Adrenal gland (tissue), 9 donors: ENCODE measurements at regions not wholly inside any gene's neighbourhood (a gene's known extent, or its start where the extent isn't known, plus 50 kb on each side); places are given as distances from the start of the nearest gene placed in this dataset.

Experiments used
- DNase-seq, 7 donors: peaks; one replicate each; pipeline ENCODE4 v3.0.0-alpha.2; 2019 to 2020
- H3K27ac ChIP-seq, 5 donors: fragments of 200-600 bp; sonication (generic) in 4 of 5; 1 replicate in 3 of 5; 2 replicates in 2 of 5; pipeline versions ENCODE4 v1.5.1 to v1.8.0; 2016 to 2020; ENCODE audit warnings: mild to moderate bottlenecking in 1 of 5
- H3K27me3 ChIP-seq: fragments of 200-600 bp; 2 replicates; pipeline ENCODE4 v1.8.0; 2021
- H3K36me3 ChIP-seq, 2 donors: fragments of 200-600 bp; replicated peaks in 1 of 2; 1 replicate in 1 of 2; 2 replicates in 1 of 2; pipeline versions ENCODE4 v1.5.1 to v1.8.0; 2018 to 2022
- H3K4me1 ChIP-seq, 2 donors: fragments of 200-600 bp; replicated peaks in 1 of 2; 1 replicate in 1 of 2; 2 replicates in 1 of 2; pipeline versions ENCODE4 v1.5.1 to v1.8.0; 2018 to 2021
- H3K4me3 ChIP-seq, 4 donors: fragments of 200-600 bp; sonication (generic) in 3 of 4; one replicate each; pipeline ENCODE4 v1.5.1; 2016 to 2018
- H3K9me3 ChIP-seq, 3 donors: fragments of 200-600 bp; sonication (generic) in 1 of 3; replicated peaks in 1 of 3; 1 replicate in 2 of 3; 2 replicates in 1 of 3; pipeline versions ENCODE4 v1.5.1 to v1.8.0; 2016 to 2021
- CTCF ChIP-seq, 6 experiments: fragments of 450-650 bp in 4 of 6; fragments of 200-600 bp in 2 of 6; sonication (generic) in 1 of 6; IDR thresholded peaks; 1 replicate in 5 of 6; 2 replicates in 1 of 6; pipeline versions ENCODE4 v1.5.1 to v1.8.0; 2016 to 2021; ENCODE audit warnings: antibody characterized with exemption in 6 of 6, mild to moderate bottlenecking in 2 of 6, moderate library complexity in 1 of 6
- POLR2A ChIP-seq, 2 donors: fragments of 450-650 bp; IDR thresholded peaks; one replicate each; pipeline ENCODE4 v1.6.1; 2017; ENCODE audit warnings: antibody characterized with exemption in 2 of 2, mild to moderate bottlenecking in 2 of 2, moderate library complexity in 1 of 2
- WGBS, 4 donors: extraction: QIAGEN DNeasy Blood & Tissue Kit in 2 of 4; methylation state at CpG; one replicate each; pipeline versions ENCODE4 v1.1.5 to v1.1.7; 2013 to 2017; 5-methylcytosine and 5-hydroxymethylcytosine counted together
- intact Hi-C, 2 donors: fragments of 100-400 bp; cut with DNase I; formaldehyde crosslinking; loops; one replicate each; pipeline versions ENCODE4 v1.14.1 to v1.15.0; 2022 to 2023
- donor health status: healthy with polysubstance abuse.
- donor health status: Bipolar disorder and iron deficiency.
- donor health status: DM: yes; HTN: yes; CAD: no.
- donor health status: DM: no; HTN: no; CAD: no.
- donor health status: DM: no; HTN: no; CAD: no.

DNA sequence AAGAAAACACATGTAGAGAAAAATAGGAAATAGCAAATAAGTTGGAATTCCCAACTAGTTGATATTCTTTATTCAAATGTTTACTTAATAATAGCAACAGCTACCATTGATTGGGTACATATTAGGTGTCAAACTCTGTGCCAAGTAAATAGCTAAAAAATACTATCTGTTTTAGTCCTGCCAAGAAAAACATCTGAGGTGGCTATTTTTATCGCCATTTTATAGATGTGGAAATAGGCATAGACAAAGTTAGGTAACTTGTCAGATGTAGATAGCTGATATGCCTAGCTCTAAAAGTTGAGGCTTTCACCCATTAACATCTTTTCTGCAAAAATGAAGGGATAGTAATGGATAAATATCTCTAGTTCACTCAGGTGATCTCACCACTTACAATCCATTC is 549.2 kb upstream of the ID4 start:
- H3K27ac ChIP-seq, result no peak overlapping the region
- 85 to 88% (median 86%) methylated on average over 1 of the region's 1 CpG for WGBS, 4 donors
- no peaks in the 10 kb centered on the region for H3K4me1 ChIP-seq
- no peaks in the 10 kb centered on the region for H3K36me3 ChIP-seq
- intact Hi-C loops, result no loop called here
- H3K27me3 ChIP-seq, result no peaks in the 10 kb centered on the region
- no peak for DNase-seq
- H3K9me3 ChIP-seq, result no peaks in the 10 kb centered on the region
- no peak overlapping the region for H3K4me3 ChIP-seq
- no peak for TF ChIP-seq CTCF (IDR thresholded peaks at IDR 0.05)
- TF ChIP-seq POLR2A (IDR thresholded peaks at IDR 0.05), result no peak

DNA sequence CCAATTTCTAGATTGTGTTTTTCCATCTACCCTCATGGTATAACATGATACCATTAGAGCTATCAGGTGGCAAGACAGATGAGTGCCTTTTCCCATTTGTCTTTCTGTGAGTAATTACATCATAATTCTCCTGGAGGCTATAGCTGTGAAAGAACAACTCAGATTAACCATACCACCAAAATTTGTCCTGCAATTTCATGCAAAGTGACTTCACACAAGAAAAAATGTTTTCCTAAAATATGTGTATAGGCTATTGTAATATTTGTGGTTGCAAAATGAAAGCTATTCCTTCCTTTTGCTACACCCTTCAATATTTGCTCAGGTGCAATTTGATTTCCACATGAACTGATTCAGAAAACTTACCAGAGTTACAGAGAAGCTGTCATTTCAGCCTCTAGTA is 547.7 kb upstream of the ID4 start:
- no peak overlapping the region for H3K27ac ChIP-seq
- intact Hi-C loops, result no loop called here
- no peak for DNase-seq
- TF ChIP-seq POLR2A (IDR thresholded peaks at IDR 0.05), result no peak
- no peak for TF ChIP-seq CTCF (IDR thresholded peaks at IDR 0.05)
- H3K27me3 ChIP-seq, result no peaks in the 10 kb centered on the region
- H3K36me3 ChIP-seq, result no peaks in the 10 kb centered on the region
- H3K4me3 ChIP-seq, result no peak overlapping the region
- H3K9me3 ChIP-seq, result no peaks in the 10 kb centered on the region
- no peaks in the 10 kb centered on the region for H3K4me1 ChIP-seq

GRCh38 chr6:19297880-19298279 is 539.3 kb upstream of the ID4 start:
- DNase-seq, result no peak
- Histone ChIP-seq H3K36me3 (no peaks in the 10 kb centered on the region), H3K27ac (no peak overlapping the region), H3K27me3 (no peaks in the 10 kb centered on the region), H3K4me1 (no peaks in the 10 kb centered on the region), H3K4me3 (no peak overlapping the region), H3K9me3 (no peaks in the 10 kb centered on the region)
- TF ChIP-seq POLR2A (IDR thresholded peaks at IDR 0.05), result no peak
- TF ChIP-seq CTCF (IDR thresholded peaks at IDR 0.05), result no peak
- intact Hi-C loops, result no loop called here
- 25 to 39% (median 32%) methylated on average over 4 of the region's 4 CpGs for WGBS, 4 donors

DNA sequence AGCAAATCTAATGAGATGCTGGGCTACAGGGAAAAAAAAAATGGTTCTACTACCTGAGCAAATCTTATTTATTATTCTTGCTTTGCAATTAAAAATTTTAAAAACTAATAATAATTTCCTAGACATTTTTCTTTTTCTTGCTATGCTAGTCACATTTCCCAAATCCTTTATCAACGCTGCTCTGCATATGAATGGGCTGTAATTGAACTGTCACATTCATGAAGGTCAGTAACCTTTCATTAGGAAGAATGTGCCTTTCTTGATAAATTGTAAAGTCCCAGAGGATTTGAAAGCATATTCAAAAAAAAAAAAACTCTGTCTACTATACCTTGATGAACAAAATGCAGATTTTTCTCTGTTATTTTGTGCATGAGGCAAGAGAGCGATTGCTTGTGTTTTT is 538.7 kb upstream of the ID4 start:
- intact Hi-C loops, result no loop called here
- Histone ChIP-seq H3K27ac (no peak overlapping the region), H3K9me3 (no peaks in the 10 kb centered on the region), H3K4me3 (no peak overlapping the region), H3K27me3 (no peaks in the 10 kb centered on the region), H3K4me1 (no peaks in the 10 kb centered on the region), H3K36me3 (no peaks in the 10 kb centered on the region)
- no peak for DNase-seq
- 75 to 86% (median 78%) methylated on average over 2 of the region's 2 CpGs for WGBS, 4 donors
- no peak for TF ChIP-seq CTCF (IDR thresholded peaks at IDR 0.05)
- TF ChIP-seq POLR2A (IDR thresholded peaks at IDR 0.05), result no peak
